ENCODE measurements at regions not wholly inside any gene's neighbourhood (a gene's known extent, or its start where the extent isn't known, plus 50 kb on each side); places are given as distances from the start of the nearest gene placed in this dataset.

GRCh38 chr5:105868038-105868780, 1802.5 kb downstream of the EFNA5 start:
- TF ChIP-seq TARDBP (IDR thresholded peaks at IDR 0.05) (no peak), FOXK2 (IDR thresholded peaks at IDR 0.05) (no peak)

Measured in HEK293T (cell line).